LHCN-M2 (cell line): ENCODE measurements at regions not wholly inside any gene's neighbourhood (a gene's known extent, or its start where the extent isn't known, plus 50 kb on each side); places are given as distances from the start of the nearest gene placed in this dataset.

Experiments
- DNase-seq: peaks from one replicate; pipeline ENCODE4 v3.0.0-alpha.2; 2012; ENCODE audit warnings: low read depth

DNA sequence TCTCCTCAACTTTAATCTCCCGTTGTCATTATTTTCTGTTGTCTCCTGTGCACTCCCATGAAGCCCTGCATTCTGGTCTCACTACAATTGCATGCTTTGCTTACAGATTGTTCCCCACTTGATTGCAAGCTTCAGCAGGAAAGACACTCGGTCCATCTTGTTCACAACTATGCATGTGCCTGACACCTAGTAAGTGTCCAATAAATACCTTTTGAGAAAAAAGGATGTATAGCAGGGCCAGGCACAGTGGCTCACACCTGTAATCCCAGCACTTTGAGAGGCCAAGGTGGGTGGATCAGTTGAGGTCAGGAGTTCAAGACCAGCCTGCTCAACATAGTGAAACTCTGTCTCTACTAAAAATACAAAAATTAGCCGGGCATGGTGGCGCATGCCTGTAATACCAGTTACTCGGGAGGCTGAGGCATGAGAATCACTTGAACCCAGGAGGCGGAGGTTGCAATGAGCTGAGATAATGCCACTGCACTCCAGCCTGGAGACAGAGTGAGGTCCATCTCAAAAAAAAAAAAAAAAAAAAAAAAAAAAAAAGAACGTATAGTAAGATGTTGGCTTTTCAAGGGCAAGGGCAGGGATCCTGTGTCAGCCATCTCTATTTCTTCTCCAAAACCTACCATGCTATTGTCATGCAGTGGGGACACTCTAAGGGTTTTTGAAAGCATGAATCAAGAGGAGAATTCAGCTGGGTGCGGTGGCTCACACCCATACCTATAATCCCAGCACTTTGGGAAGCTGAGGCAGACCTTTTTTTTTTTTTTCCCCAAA, 338.3 kb downstream of the MYCN start:
- DNase-seq, result no peak

DNA sequence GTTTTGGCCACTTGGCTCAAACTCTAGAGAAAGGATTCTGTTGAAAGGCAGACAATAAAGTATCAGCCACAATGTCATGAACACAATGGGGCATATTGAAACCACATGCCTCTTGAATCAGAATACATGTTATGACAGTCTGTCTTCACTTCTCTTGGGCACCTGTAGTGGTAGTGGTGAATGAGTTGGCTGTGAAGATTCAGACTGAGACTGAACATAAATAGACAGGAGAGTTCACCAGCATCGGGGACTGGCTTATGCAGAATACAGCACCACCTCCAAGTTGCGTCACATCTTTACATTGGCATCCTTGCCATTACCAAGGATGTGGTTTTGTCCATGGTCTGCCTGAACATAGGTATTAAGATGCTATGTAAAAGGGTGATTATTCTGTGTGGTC, 336.8 kb downstream of the MYCN start:
- DNase-seq, result no peak

DNA sequence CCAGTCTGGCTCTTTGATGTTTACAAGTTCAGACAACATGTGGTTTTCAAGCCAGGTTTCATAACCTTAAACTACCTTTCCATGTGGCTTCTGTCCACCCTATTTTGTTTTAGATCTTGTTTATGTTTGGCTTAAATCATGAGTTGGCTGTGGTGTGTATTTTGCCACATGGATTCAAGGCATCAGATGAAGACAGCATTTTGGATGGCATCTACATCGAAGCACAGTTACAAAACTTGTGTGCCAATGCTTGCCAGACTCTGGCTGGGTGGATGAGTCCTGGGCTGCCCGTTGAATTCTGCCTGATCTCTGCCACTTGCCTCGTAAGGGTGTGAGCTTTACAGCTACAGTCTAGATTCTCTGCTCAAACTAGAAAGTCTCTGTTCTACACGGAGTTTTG, 335.3 kb downstream of the MYCN start:
- no peak for DNase-seq

GRCh38 chr2:16275131-16275530, 334.8 kb downstream of the MYCN start:
- DNase-seq, result no peak

DNA sequence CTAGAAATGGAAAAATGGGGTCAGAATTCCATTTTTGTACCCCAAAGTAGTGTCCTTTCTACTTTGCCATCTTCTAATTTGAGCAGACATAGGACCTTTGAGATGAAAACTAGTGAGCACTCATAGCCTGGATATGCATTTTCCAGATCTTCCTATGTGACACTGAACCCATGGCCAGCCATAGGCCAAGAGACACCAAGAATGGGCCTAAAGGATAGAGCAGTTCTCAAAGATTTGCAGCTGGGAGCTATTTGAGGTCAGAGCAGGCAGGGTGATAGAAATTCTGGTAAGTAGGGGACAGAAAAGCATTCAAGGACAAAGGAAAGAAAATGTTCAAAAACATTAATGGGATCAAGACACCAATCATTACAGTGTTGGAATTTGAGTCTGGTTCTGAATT, 332.8 kb downstream of the MYCN start:
- DNase-seq, result no peak

GRCh38 chr2:16272038-16272788, 331.9 kb downstream of the MYCN start:
- no peak for DNase-seq

GRCh38 chr2:16271231-16271896, 331.0 kb downstream of the MYCN start:
- no peak for DNase-seq

DNA sequence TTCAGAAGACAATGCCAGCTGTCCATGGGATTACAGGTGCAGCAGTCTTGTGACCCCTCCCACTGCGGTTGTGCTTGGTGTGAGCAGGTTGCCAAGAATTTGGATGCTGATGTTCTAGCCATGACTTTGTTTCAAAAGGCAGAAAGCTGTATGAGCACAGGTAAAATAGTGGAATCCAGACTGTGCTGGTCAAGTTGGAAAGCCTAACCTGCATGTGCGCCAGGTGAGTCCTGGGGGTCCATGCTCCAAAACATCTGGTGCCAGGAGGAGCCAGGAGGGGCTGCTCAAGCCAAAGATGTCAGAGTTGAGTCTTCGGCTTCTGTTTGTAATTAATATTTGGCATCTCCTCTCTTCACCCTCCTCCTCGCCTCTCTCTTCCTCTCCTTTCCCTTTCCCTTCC, 330.1 kb downstream of the MYCN start:
- DNase-seq, result no peak

DNA sequence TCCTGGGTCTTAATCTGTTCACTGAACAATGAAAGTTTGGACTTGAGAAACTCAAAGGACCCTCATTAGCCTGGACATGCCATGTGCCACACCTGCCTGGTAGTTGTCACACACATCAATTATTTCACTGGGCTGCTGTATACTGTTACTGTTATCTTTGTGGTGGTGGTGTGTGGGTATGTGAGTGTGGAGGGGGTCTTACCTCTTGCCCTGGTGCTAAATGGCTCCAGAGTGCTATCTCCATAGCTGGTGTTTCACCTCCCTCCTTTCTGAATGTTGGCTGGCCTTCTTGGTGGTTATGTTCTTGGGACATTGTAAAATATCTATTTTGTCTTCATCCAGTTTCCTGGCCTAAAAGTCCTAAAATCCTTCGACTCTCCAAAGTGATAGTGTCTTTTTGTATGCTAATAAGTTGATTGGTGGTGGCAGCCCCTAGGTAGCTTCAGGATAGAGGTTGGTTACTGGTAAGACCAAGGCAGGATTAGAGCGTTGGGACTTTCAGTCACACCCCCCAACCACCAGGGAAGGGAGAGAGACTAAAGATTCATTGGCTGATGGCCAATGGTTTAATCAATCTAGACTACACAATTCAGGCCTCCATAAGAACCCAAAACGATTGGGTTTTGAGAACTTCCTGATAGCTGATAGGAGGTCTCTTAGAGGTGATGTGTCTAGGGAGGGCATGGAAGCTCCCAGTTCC, 328.1 kb downstream of the MYCN start:
- no peak for DNase-seq

DNA sequence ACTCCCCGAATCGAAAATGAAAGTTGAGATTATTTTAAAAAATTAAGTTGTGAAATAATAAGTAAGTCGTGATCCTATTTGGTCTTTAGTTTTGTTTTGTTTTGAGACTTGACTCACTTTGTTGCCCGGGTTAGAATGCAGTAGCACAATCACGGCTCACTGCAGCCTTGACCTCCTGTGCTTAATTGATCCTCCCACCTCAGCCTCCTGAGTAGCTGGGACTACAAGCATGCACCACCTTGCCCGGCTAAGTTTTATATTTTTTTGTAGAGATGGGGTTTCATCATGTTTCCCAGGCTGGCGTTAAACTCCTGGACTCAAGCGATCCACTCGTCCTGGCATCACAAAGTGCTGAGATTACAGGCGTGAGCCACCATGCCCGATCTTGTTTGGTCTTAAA, 326.2 kb downstream of the MYCN start:
- no peak for DNase-seq

GRCh38 chr2:16264931-16265540, 324.7 kb downstream of the MYCN start:
- DNase-seq, result no peak

DNA sequence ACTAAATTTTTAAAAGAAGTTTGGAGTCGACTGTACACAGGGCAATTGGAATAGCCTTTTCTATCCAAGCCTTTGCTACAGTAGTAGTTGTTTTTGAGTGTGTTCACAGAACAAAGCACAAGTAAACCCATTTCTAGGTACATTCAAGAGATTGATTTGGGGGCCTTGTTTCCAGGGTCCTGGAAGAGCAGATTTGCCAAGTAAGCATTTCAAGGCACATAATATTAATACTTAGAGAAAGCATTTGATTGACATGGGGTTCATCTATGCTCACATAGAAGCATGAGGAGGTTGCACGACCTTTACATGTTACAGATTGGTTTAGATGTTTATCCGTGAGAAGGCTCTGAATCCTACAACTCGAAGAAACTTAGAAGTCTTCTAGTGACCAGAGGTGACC, 324.1 kb downstream of the MYCN start:
- DNase-seq, result no peak

- DNase-seq, result no peak
Observed at GRCh38 chr2:16263241-16263890, 323.0 kb downstream of the MYCN start.

DNA sequence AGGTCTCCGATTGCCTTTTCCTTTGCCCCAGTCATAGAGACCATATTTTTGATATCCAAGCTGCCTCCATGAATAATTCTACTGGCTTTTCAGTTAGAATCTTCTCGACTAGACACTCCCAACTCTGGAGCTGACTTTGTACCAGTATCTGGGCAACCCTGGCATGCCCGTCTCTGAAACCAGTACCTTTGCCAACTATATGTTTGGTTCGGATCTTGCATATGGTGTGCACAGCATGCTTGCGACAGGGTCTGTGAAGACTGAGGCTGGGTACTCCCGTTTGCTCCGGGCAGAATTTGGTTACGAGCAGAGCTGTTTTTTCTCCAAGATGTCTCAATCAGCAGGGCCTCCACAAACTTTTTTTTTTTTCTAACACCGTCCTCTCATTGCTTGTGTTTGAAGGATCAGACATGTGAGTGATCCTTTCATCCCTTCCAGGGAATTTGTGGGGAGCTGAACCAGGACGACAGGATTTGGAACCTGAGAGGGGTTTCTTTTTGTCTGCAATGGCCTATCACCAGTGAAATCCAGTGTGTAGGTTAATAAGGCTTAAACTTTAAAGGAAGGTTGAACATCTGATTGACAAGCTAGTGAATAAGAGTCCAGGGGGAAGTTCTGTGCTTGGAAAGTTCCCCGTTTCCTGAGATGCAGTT, 322.3 kb downstream of the MYCN start:
- no peak for DNase-seq

- DNase-seq, result no peak
Observed at GRCh38 chr2:16261791-16262190, 321.4 kb downstream of the MYCN start.

- no peak for DNase-seq
Observed at GRCh38 chr2:16261071-16261470, 320.7 kb downstream of the MYCN start.

- no peak for DNase-seq
Observed at GRCh38 chr2:16260041-16260830, 319.9 kb downstream of the MYCN start.

GRCh38 chr2:16259010-16259409, 318.7 kb downstream of the MYCN start:
- no peak for DNase-seq

DNA sequence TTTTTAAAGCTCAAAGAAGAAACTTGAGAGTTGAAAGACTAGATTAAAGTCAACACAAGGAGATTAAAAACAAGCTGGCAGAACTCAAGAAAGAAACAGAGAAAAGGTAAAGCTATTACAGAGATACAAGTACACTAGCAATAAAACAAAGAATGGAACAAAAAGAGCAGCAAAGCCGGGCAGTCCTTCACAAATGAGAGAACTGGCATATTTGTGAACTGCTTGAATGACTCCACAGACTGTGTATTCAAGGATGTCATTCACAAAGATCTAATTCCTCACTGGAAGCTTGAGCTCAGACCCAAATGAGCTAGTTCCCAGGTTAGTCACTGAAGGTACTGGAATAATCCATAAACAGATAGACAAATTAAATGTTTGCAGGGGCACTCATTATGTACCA, 318.0 kb downstream of the MYCN start:
- DNase-seq, result no peak
